HEK293T (cell line): ENCODE measurements at regions not wholly inside any gene's neighbourhood (a gene's known extent, or its start where the extent isn't known, plus 50 kb on each side); places are given as distances from the start of the nearest gene placed in this dataset.

Source experiments
- CTCF ChIA-PET: fragments of 350-600 bp; formaldehyde crosslinking; extraction: SDS; loops from one replicate; lab custom pipeline; 2021; ENCODE audit warnings: antibody characterized with exemption, inconsistent platforms; lab: Yijun Ruan, JAX
- POLR2A ChIA-PET: fragments of 350-600 bp; formaldehyde crosslinking; extraction: SDS; loops from one replicate; lab custom pipeline; 2020; ENCODE audit warnings: antibody characterized with exemption, inconsistent platforms; lab: Yijun Ruan, JAX
- DNase-seq: peaks from one replicate; pipeline ENCODE4 v3.0.0; 2012; ENCODE audit warnings: mixed read lengths; ENCODE audit errors: extremely low spot score
- ARNT ChIP-seq: fragments of 450-650 bp; IDR thresholded peaks from 2 replicates; pipeline ENCODE4 v1.6.1; 2017; ENCODE audit warnings: mild to moderate bottlenecking
- BHLHE40 ChIP-seq: fragments of 450-650 bp; IDR thresholded peaks from 2 replicates; pipeline ENCODE4 v1.6.1; 2016; ENCODE audit warnings: mild to moderate bottlenecking, moderate library complexity, borderline replicate concordance
- CTBP1 ChIP-seq: fragments of 450-650 bp; IDR thresholded peaks from 2 replicates; pipeline ENCODE4 v1.6.1; 2016; ENCODE audit warnings: borderline replicate concordance
- ELF4 ChIP-seq: fragments of 450-650 bp; IDR thresholded peaks from 2 replicates; pipeline ENCODE4 v1.6.1; 2017; ENCODE audit warnings: antibody characterized with exemption
- FOXA1 ChIP-seq: fragments of 450-650 bp; IDR thresholded peaks from 2 replicates; pipeline ENCODE4 v1.6.1; 2016; ENCODE audit warnings: mild to moderate bottlenecking
- FOXK2 ChIP-seq: fragments of 450-650 bp; IDR thresholded peaks from 2 replicates; pipeline ENCODE4 v1.6.1; 2016; ENCODE audit warnings: mild to moderate bottlenecking
- FOXM1 ChIP-seq: fragments of 450-650 bp; IDR thresholded peaks from 2 replicates; pipeline ENCODE4 v1.6.1; 2017; ENCODE audit warnings: mild to moderate bottlenecking, borderline replicate concordance
- HDGF ChIP-seq: fragments of 450-650 bp; IDR thresholded peaks from 2 replicates; pipeline ENCODE4 v1.6.1; 2017; ENCODE audit warnings: antibody characterized with exemption, borderline replicate concordance
- L3MBTL2 ChIP-seq: fragments of 450-650 bp; conservative IDR thresholded peaks from 2 replicates; pipeline ENCODE4 v1.6.1; 2016; ENCODE audit warnings: mild to moderate bottlenecking
- LEF1 ChIP-seq: fragments of 450-650 bp; IDR thresholded peaks from 2 replicates; pipeline ENCODE4 v1.6.1; 2017; ENCODE audit warnings: mild to moderate bottlenecking, borderline replicate concordance
- NFRKB ChIP-seq: fragments of 450-650 bp; IDR thresholded peaks from 2 replicates; pipeline ENCODE4 v1.6.1; 2016; ENCODE audit warnings: mild to moderate bottlenecking, moderate library complexity
- PKNOX1 ChIP-seq: fragments of 450-650 bp; IDR thresholded peaks from 2 replicates; pipeline ENCODE4 v1.6.1; 2016
- SP1 ChIP-seq: fragments of 450-650 bp; IDR thresholded peaks from 2 replicates; pipeline ENCODE4 v1.6.1; 2017
- SUZ12 ChIP-seq: fragments of 450-650 bp; IDR thresholded peaks from 2 replicates; pipeline ENCODE4 v1.6.1; 2016; ENCODE audit warnings: mild to moderate bottlenecking
- TARDBP ChIP-seq: fragments of 450-650 bp; IDR thresholded peaks from 2 replicates; pipeline ENCODE4 v1.6.1; 2016
- ZNF384 ChIP-seq: fragments of 450-650 bp; IDR thresholded peaks from 2 replicates; pipeline ENCODE4 v1.6.1; 2016

GRCh38 chr5:82499725-82500244 is 221.6 kb upstream of the RPS23 start:
- DNase-seq: no peak
- no peak for TF ChIP-seq L3MBTL2
- TF ChIP-seq FOXA1: no peak
- no peak for TF ChIP-seq NFRKB
- TF ChIP-seq ELF4: no peak
- no peak for TF ChIP-seq PKNOX1
- no peak for TF ChIP-seq ARNT
- no peak for TF ChIP-seq BHLHE40
- TF ChIP-seq SUZ12: no peak
- TF ChIP-seq ZNF384: no peak
- TF ChIP-seq CTBP1: no peak
- no peak for TF ChIP-seq HDGF
- TF ChIP-seq SP1: no peak
- POLR2A ChIA-PET: no interaction called here
- CTCF ChIA-PET: no interaction called here

- no peak for DNase-seq
- TF ChIP-seq FOXK2 (no peak), ELF4 (no peak), ZNF384 (no peak), HDGF (no peak), SUZ12 (no peak), PKNOX1 (no peak), SP1 (no peak), CTBP1 (no peak), NFRKB (no peak), FOXA1 (no peak), TARDBP (no peak), L3MBTL2 (no peak), FOXM1 (no peak), ARNT (no peak), BHLHE40 (no peak)
- ChIA-PET CTCF (no interaction called here), POLR2A (no interaction called here)
Measured at GRCh38 chr5:82497242-82497641, 219.1 kb upstream of the RPS23 start.

GRCh38 chr5:82494942-82495341 is 216.8 kb upstream of the RPS23 start:
- ChIA-PET POLR2A (no interaction called here), CTCF (interaction anchor here (1.0 kb wide), 2 partner anchors 71 to 144 kb away, joined by 3 to 4 read pairs; no protein-coding TSS in a partner anchor)
- TF ChIP-seq NFRKB: no peak
- no peak for TF ChIP-seq BHLHE40
- no peak for TF ChIP-seq LEF1
- no peak for TF ChIP-seq FOXM1
- no peak for TF ChIP-seq SP1
- TF ChIP-seq CTBP1: no peak
- no peak for TF ChIP-seq L3MBTL2
- no peak for TF ChIP-seq ZNF384
- TF ChIP-seq PKNOX1: no peak
- no peak for DNase-seq

- DNase-seq: no peak
- ChIA-PET CTCF (no interaction called here), POLR2A (no interaction called here)
- TF ChIP-seq FOXA1: no peak
- TF ChIP-seq SUZ12: no peak
- no peak for TF ChIP-seq ZNF384
- TF ChIP-seq TARDBP: no peak
- no peak for TF ChIP-seq ARNT
- TF ChIP-seq CTBP1: no peak
- TF ChIP-seq FOXK2: no peak
- no peak for TF ChIP-seq LEF1
- TF ChIP-seq SP1: no peak
- TF ChIP-seq ELF4: no peak
- TF ChIP-seq BHLHE40: no peak
- no peak for TF ChIP-seq FOXM1
- TF ChIP-seq NFRKB: no peak
- no peak for TF ChIP-seq L3MBTL2
- no peak for TF ChIP-seq PKNOX1
- TF ChIP-seq HDGF: no peak
Measured at GRCh38 chr5:82493221-82493620, 215.1 kb upstream of the RPS23 start.

GRCh38 chr5:82491397-82491796 is 213.2 kb upstream of the RPS23 start:
- ChIA-PET POLR2A (no interaction called here), CTCF (no interaction called here)
- TF ChIP-seq ARNT (no peak), ZNF384 (no peak), NFRKB (no peak), TARDBP (no peak), FOXM1 (no peak), ELF4 (no peak), SP1 (no peak), HDGF (no peak), PKNOX1 (no peak), FOXK2 (no peak), CTBP1 (no peak), BHLHE40 (no peak), SUZ12 (no peak), LEF1 (no peak), FOXA1 (no peak), L3MBTL2 (no peak)
- no peak for DNase-seq
